ENCODE measurements at regions not wholly inside any gene's neighbourhood (a gene's known extent, or its start where the extent isn't known, plus 50 kb on each side); places are given as distances from the start of the nearest gene placed in this dataset.
A peak's percentile ranks its signal among the peaks of the same experiment; 100 is the strongest.

GRCh38 chr18:26654616-26655524 is 106.5 kb upstream of the KCTD1 start:
- Mint-ChIP-seq H3K27me3 (ENCODE audit: unreplicated experiment) (peaks cover 8% of the 10 kb centered on the region), H3K27ac (ENCODE audit: unreplicated experiment) (no peak overlapping the region), H3K36me3 (ENCODE audit: low read depth, unreplicated experiment) (peaks cover 5% of the 10 kb centered on the region), H3K4me3 (ENCODE audit: unreplicated experiment) (peak overlapping the region; percentile 84), H3K9me3 (ENCODE audit: unreplicated experiment) (no peaks in the 10 kb centered on the region), H3K4me1 (ENCODE audit: unreplicated experiment) (peaks cover 24% of the 10 kb centered on the region)
- no peak for DNase-seq (ENCODE audit: low spot score)
- no peak for TF ChIP-seq CTCF (IDR thresholded peaks at IDR 0.05; ENCODE audit: unreplicated experiment)

- Mint-ChIP-seq H3K27me3 (ENCODE audit: unreplicated experiment) (peaks cover 9% of the 10 kb centered on the region), H3K36me3 (ENCODE audit: low read depth, unreplicated experiment) (peaks cover 5% of the 10 kb centered on the region), H3K9me3 (ENCODE audit: unreplicated experiment) (no peaks in the 10 kb centered on the region), H3K4me1 (ENCODE audit: unreplicated experiment) (peaks cover 25% of the 10 kb centered on the region), H3K27ac (ENCODE audit: unreplicated experiment) (no peak overlapping the region), H3K4me3 (ENCODE audit: unreplicated experiment) (no peak overlapping the region)
- TF ChIP-seq CTCF (IDR thresholded peaks at IDR 0.05; ENCODE audit: unreplicated experiment): no peak
- DNase-seq (ENCODE audit: low spot score): no peak
Measured at GRCh38 chr18:26653943-26654615, 105.7 kb upstream of the KCTD1 start.

- Mint-ChIP-seq H3K36me3 (ENCODE audit: low read depth, unreplicated experiment) (peaks cover 4% of the 10 kb centered on the region), H3K4me3 (ENCODE audit: unreplicated experiment) (no peak overlapping the region), H3K4me1 (ENCODE audit: unreplicated experiment) (peaks cover 16% of the 10 kb centered on the region), H3K27me3 (ENCODE audit: unreplicated experiment) (peaks cover 9% of the 10 kb centered on the region), H3K27ac (ENCODE audit: unreplicated experiment) (no peak overlapping the region), H3K9me3 (ENCODE audit: unreplicated experiment) (no peaks in the 10 kb centered on the region)
- TF ChIP-seq CTCF (IDR thresholded peaks at IDR 0.05; ENCODE audit: unreplicated experiment): no peak
- no peak for DNase-seq (ENCODE audit: low spot score)
Measured at GRCh38 chr18:26652501-26652900, 104.1 kb upstream of the KCTD1 start.

GRCh38 chr18:26650310-26651268 is 102.2 kb upstream of the KCTD1 start:
- DNase-seq (ENCODE audit: low spot score): no peak
- Mint-ChIP-seq H3K4me1 (ENCODE audit: unreplicated experiment) (peaks cover 12% of the 10 kb centered on the region), H3K4me3 (ENCODE audit: unreplicated experiment) (no peak overlapping the region), H3K9me3 (ENCODE audit: unreplicated experiment) (no peaks in the 10 kb centered on the region), H3K36me3 (ENCODE audit: low read depth, unreplicated experiment) (no peaks in the 10 kb centered on the region), H3K27me3 (ENCODE audit: unreplicated experiment) (peaks cover 4% of the 10 kb centered on the region), H3K27ac (ENCODE audit: unreplicated experiment) (no peak overlapping the region)
- no peak for TF ChIP-seq CTCF (IDR thresholded peaks at IDR 0.05; ENCODE audit: unreplicated experiment)

Data from endothelial cell (in vitro differentiated cells).